Dedifferentiated amniotic fluid mesenchymal stem cell (primary cell): ENCODE measurements at regions not wholly inside any gene's neighbourhood (a gene's known extent, or its start where the extent isn't known, plus 50 kb on each side); places are given as distances from the start of the nearest gene placed in this dataset.

Source experiments
- DNase-seq: peaks from one replicate; pipeline ENCODE4 v3.0.0-alpha.2; 2016; ENCODE audit errors: extremely low spot score

GRCh38 chr1:91151702-91152101, 129.9 kb upstream of the ZNF644 start:
- no peak for DNase-seq

GRCh38 chr1:91148641-91149069, 126.8 kb upstream of the ZNF644 start:
- no peak for DNase-seq

- no peak for DNase-seq
Measured at GRCh38 chr1:91141858-91142257, 120.0 kb upstream of the ZNF644 start.

GRCh38 chr1:91138959-91139358, 117.1 kb upstream of the ZNF644 start:
- no peak for DNase-seq

DNA sequence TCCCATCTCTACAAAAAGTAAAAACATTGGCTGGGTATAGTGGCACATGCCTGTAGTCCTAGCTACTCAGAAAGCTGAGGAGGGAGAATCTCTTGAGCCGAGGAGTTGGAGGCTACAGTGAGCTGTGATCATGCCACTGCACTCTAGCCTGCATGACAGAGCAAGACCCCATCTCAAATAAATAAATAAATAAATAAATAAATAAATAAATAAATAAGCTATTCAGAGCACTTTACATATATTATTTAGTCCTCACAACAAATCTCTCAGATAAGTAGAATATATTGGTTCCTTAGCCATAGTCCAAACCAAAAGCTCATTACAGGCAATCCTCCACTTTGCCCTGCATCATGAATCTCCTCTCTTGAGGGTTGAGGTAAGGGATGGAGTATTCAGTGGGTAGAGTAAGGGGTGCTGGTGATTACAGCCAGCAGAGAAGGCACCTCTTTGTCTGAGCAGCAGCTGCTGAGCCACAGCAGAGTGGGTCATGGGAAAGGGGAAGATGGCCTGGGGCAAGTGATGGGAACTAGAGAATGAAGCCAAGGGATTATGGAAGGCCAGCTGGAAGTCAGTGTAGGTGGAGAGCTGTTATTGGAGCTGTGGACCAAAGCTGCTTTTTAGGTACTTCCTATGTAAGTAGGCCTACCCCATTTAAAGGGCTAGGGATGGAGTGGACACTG, 115.5 kb upstream of the ZNF644 start:
- no peak for DNase-seq

DNA sequence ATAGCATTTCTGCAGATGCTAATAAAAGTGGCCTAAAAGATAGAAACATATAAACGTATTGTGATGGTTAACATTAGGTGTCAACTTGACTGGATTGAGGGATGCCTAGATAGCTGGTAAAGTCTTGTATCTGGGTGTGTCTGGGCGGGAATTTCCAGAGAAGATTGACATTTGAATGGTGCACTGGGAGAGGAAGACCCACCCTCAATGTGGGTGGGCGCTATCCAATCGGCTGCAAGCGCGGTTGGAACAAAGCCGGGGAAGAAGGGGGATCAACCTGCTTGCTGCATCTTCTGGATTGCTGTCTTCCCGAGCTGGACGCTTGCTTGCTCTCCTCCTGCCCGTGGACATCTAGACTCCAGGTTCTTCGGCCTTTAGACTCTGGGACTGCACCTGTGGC, 114.0 kb upstream of the ZNF644 start:
- DNase-seq: no peak

DNA sequence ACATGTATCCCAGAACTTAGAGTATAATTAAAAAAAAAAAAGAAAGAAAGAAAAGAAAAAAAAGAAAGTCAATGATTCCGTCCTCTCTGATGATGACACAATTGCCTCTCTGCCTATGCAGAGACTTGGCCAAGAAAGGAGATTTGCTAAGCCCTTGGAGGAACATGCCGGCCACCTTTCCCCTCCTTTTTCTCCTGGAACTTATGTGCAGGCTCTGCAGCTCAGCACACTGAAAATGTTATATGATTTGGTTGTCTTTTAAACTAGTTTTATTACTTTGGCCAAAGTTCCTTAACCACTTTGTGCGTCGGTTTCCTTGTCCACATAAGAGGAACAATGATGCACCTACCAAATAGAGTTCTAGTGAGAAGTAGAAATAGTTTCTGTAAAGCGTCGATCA, 111.4 kb upstream of the ZNF644 start:
- no peak for DNase-seq

- DNase-seq: no peak
Measured at GRCh38 chr1:91130256-91130985, 108.6 kb upstream of the ZNF644 start.

DNA sequence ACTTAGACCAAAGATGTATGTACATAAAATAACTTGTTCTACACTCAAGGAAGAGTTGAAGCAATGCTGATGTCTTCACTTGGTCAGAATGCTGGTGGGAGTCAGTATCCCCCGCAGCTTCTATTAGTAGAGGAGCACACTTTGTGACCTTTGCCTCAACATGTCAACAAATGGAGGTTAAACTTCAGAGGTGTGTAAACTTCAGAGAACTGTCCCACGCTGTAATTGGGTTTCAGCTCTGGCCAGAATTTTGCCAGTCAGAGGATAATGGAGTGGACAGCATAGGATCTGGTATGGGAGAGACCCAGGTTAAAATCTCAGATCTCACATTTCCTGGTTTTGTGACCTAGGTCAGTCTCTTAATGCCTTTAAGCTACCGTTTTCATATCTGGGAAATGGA, 107.6 kb upstream of the ZNF644 start:
- no peak for DNase-seq

DNA sequence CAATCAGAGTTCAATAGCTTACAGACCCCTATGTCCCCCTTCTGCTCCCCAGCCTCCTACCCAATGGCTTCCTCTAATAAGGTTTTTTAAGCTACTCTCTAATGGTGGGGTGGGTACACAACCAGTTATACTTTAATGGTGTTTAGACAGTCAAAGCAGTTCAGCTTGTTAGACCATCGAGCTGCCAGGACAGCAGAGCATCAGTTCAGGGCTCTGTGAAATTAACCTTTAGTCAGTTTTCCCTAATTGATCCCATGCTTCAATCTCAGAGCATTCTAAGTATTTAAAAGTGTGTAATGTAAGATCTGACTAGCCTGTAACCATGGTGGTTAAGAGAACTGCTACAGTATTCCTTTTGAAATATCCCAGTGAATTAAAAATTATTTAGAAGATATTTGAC, 107.2 kb upstream of the ZNF644 start:
- DNase-seq: no peak

DNA sequence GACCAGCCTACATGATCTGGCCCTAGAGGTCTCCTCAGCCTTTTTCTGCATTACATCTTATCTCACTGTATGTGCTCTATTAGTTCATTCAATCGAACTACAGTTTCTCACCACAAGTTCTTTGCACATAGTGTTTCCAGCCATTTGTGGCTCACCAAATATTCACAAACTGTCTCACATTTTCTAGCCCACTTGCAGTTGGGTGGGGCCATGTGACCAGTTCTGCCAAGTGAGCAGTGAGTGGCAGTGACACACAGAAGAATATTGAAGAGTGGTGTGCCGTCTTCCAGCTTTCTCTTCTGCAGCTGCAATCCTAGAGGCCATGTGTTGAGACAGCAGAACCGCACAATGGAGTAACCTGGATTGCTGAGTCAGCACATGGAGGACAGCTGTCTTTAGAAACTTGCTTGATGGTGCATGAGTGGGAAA, 103.2 kb upstream of the ZNF644 start:
- no peak for DNase-seq

DNA sequence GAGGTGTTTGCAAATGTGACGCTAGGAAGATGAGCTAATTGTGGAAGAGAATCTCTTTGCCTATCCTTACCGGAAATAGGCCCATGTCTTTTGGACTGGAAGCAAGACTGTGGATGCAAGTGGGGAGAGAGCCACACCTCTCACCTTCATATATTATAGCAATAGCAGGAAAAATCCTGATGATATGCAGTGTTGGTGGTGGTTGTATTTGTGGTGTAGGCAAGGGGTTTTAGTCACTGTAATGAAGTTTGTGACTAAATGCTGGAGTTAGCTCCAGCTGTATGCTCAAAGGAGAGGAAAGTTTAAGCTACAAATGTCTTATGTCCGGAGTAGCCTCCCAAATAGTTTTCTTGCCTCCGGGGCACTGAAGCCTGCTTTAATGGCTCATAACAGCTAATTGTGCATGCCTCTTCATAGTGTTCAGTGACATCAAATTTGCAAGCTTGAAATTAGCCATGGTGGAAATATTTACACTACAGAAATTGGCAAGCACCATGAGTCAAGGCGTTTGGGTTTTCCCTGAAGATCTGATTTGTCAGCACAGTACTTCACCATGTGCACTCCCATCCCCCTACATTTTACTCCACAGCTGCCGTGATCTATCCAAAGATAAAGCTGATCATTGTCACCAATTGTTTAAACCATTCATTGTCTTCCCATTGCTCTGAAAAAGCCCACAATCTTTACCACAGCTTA, 102.6 kb upstream of the ZNF644 start:
- no peak for DNase-seq

GRCh38 chr1:91123773-91124172, 101.9 kb upstream of the ZNF644 start:
- no peak for DNase-seq

GRCh38 chr1:91123319-91123718, 101.5 kb upstream of the ZNF644 start:
- no peak for DNase-seq

GRCh38 chr1:91122106-91122717, 100.4 kb upstream of the ZNF644 start:
- no peak for DNase-seq

DNA sequence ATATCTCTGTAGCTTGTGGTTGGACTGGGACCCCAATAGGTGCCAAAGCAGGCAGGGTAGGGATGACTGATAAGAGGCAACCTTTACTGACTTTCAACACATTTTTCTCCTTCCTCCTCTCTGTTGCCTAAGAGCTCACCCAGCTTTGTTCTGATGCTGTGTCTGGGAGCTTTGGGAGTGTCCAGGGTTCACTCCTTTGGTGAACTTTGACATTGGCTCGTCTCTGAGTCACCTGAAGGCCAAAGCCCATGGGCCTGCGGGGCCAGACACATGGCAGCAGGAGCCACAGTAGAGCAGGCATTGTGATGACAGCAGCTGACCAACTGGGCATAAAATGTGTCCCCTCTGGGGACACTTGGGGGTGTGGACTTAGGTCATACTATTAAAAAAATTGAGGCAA, 99.5 kb upstream of the ZNF644 start:
- no peak for DNase-seq

DNA sequence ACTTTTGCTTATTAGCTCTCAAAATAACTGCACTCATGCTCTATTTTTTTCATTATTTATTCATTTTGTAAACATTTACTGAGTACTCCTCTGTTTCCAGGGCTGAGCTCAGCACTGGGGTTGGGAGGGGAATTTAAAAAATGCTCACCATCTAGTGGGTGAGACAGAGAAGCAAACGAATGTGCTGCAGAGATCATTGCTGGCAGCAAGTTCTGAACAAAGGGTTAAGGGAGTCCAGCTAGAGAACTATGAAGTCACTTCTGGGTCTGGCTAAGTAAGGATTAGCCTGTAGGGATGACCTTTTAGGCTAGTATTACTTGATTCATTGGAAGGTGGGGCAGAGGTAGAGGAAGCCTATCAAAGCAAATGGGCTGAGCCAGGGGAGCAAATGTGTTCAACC, 99.1 kb upstream of the ZNF644 start:
- peak; percentile 31 for DNase-seq

- no peak for DNase-seq
Measured at GRCh38 chr1:91120421-91120820, 98.6 kb upstream of the ZNF644 start.

- DNase-seq: no peak
Measured at GRCh38 chr1:91104712-91105111, 82.9 kb upstream of the ZNF644 start.

DNA sequence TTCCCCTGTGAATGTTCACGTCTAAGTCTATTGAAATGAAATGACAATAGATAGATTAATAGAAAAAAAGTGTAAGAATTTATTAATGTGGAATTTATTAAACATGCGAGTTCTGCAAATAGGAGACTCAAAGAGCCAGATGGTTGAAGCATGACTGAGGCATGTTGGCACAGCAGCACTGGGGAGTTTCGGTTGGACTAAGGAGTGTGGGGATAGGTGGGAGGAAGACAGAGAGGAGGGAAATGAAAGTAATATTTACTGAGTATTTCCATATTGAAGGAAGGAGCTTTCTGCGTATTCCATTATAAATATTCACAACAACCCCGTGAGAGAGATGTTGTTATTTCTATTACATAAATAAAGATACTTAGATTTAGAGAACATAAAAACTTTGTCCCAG, 79.5 kb upstream of the ZNF644 start:
- DNase-seq: no peak

DNA sequence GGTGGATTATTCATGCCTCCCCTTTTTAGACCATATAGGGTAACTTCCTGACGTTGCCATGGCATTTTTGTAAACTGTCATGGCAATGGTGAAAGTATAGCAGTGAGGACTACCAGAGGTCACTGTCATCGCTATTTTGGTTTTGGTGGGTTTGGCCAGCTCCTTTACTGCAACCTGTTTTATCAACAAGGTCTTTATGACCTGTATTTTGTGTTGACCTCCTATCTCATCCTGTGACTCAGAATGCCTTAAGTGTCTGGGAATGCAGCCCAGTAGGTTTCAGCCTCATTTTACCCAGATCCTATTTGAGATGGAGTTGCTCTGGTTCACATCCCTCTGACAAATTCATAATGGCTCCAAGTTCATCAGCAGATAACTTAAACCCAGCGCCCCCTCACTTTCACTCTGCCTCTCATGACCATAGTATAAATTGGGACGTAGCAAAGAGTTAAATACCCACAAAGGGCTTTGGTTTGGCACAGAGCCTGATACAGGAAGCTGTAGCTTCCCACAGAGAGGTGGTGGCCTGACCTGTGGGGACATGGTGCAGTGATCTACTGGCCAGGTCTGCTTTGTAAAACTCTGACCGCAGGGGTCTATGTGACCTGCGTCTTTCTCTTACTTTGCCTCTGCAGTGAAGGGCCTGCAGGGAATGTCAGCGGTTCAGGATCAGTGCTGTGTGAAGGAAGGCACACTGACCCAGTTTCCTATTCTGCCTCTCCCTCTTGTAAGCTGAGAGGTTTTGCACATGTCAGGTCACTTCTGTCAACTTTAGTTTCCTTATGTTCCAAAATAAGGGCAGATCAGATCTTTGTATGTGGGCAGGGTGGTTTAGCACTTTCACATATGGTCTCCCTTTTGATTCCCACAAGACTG, 78.1 kb upstream of the ZNF644 start:
- no peak for DNase-seq
